ENCODE measurements at regions not wholly inside any gene's neighbourhood (a gene's known extent, or its start where the extent isn't known, plus 50 kb on each side); places are given as distances from the start of the nearest gene placed in this dataset.

DNA sequence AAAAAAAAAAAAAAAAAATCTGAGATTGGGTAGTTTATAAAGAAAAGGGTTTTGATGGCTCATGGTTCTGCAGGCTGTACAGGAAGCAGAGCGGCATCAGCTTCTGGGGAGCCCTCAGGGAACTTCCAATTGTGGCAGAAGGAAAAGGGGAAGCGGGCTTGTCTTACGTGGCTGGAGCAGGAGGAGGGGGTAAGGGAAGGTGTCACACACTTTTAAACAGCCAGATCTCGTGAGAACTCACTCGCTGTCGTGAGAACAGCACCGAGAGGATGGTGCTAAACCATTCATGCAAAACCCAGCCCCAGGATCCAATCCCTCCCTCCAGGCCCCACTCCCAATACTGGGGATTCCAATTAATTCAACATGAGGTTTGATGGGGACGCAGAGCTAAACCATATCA, 806.2 kb downstream of the TBC1D22A start:
- TF ChIP-seq TOX (CRISPR knock-in tag; IDR thresholded peaks at IDR 0.05; ENCODE audit: borderline replicate concordance) = no peak
- TF ChIP-seq ESRRG (CRISPR knock-in tag; IDR thresholded peaks at IDR 0.05) = no peak
- TF ChIP-seq ARNTL (CRISPR knock-in tag; IDR thresholded peaks at IDR 0.05; ENCODE audit: borderline replicate concordance, low read depth) = no peak
- no peak for TF ChIP-seq PPARA (CRISPR knock-in tag; IDR thresholded peaks at IDR 0.05; ENCODE audit: borderline replicate concordance)
- no peak for TF ChIP-seq ZFP30 (CRISPR knock-in tag; IDR thresholded peaks at IDR 0.05)
- TF ChIP-seq ZNF8 (CRISPR knock-in tag; IDR thresholded peaks at IDR 0.05) = no peak
- no peak for TF ChIP-seq CSDC2 (CRISPR knock-in tag; IDR thresholded peaks at IDR 0.05)
- no peak for TF ChIP-seq RARB (CRISPR knock-in tag; IDR thresholded peaks at IDR 0.05)
- TF ChIP-seq, protein P1, sequence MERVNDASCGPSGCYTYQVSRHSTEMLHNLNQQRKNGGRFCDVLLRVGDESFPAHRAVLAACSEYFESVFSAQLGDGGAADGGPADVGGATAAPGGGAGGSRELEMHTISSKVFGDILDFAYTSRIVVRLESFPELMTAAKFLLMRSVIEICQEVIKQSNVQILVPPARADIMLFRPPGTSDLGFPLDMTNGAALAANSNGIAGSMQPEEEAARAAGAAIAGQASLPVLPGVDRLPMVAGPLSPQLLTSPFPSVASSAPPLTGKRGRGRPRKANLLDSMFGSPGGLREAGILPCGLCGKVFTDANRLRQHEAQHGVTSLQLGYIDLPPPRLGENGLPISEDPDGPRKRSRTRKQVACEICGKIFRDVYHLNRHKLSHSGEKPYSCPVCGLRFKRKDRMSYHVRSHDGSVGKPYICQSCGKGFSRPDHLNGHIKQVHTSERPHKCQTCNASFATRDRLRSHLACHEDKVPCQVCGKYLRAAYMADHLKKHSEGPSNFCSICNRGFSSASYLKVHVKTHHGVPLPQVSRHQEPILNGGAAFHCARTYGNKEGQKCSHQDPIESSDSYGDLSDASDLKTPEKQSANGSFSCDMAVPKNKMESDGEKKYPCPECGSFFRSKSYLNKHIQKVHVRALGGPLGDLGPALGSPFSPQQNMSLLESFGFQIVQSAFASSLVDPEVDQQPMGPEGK (CRISPR knock-in tag; IDR thresholded peaks at IDR 0.05; ENCODE audit: borderline replicate concordance) = no peak
- TF ChIP-seq, protein P2, sequence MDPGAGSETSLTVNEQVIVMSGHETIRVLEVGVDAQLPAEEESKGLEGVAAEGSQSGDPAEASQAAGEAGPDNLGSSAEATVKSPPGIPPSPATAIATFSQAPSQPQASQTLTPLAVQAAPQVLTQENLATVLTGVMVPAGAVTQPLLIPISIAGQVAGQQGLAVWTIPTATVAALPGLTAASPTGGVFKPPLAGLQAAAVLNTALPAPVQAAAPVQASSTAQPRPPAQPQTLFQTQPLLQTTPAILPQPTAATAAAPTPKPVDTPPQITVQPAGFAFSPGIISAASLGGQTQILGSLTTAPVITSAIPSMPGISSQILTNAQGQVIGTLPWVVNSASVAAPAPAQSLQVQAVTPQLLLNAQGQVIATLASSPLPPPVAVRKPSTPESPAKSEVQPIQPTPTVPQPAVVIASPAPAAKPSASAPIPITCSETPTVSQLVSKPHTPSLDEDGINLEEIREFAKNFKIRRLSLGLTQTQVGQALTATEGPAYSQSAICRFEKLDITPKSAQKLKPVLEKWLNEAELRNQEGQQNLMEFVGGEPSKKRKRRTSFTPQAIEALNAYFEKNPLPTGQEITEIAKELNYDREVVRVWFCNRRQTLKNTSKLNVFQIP (CRISPR knock-in tag; IDR thresholded peaks at IDR 0.05; ENCODE audit: borderline replicate concordance, low read depth) = no peak
- no peak for TF ChIP-seq OSR1 (CRISPR knock-in tag; IDR thresholded peaks at IDR 0.05)
- TF ChIP-seq, protein P3, sequence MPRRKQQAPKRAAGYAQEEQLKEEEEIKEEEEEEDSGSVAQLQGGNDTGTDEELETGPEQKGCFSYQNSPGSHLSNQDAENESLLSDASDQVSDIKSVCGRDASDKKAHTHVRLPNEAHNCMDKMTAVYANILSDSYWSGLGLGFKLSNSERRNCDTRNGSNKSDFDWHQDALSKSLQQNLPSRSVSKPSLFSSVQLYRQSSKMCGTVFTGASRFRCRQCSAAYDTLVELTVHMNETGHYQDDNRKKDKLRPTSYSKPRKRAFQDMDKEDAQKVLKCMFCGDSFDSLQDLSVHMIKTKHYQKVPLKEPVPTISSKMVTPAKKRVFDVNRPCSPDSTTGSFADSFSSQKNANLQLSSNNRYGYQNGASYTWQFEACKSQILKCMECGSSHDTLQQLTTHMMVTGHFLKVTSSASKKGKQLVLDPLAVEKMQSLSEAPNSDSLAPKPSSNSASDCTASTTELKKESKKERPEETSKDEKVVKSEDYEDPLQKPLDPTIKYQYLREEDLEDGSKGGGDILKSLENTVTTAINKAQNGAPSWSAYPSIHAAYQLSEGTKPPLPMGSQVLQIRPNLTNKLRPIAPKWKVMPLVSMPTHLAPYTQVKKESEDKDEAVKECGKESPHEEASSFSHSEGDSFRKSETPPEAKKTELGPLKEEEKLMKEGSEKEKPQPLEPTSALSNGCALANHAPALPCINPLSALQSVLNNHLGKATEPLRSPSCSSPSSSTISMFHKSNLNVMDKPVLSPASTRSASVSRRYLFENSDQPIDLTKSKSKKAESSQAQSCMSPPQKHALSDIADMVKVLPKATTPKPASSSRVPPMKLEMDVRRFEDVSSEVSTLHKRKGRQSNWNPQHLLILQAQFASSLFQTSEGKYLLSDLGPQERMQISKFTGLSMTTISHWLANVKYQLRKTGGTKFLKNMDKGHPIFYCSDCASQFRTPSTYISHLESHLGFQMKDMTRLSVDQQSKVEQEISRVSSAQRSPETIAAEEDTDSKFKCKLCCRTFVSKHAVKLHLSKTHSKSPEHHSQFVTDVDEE (CRISPR knock-in tag; IDR thresholded peaks at IDR 0.05) = no peak

Measured in SK-N-SH treated with all-trans-retinoic acid at 6 μM for 48 hours (cell line).